ENCODE measurements at regions not wholly inside any gene's neighbourhood (a gene's known extent, or its start where the extent isn't known, plus 50 kb on each side); places are given as distances from the start of the nearest gene placed in this dataset.

DNA sequence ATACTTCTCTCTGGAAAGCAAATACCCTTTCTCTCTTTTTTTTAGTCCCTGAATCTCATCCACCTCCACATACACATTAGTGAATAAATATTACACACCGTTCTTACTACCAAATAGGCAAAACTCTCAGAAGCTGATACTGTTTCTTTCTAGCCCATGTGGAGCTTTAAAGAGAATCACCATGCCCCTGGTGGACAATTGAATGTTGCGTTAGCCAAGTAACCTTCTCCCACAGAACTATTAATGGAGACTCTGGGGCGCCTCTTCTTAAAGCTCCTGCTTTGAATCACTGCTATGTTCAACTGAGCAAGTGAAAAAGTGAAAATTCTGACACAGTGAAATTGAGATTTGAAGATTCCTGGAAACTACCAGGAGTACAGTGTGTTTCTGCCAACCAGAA lies 522.8 kb upstream of the CDH7 start:
- no peak overlapping the region for H3K4me3 ChIP-seq (ENCODE audit: low read depth, low read length)
- TF ChIP-seq, protein P1, sequence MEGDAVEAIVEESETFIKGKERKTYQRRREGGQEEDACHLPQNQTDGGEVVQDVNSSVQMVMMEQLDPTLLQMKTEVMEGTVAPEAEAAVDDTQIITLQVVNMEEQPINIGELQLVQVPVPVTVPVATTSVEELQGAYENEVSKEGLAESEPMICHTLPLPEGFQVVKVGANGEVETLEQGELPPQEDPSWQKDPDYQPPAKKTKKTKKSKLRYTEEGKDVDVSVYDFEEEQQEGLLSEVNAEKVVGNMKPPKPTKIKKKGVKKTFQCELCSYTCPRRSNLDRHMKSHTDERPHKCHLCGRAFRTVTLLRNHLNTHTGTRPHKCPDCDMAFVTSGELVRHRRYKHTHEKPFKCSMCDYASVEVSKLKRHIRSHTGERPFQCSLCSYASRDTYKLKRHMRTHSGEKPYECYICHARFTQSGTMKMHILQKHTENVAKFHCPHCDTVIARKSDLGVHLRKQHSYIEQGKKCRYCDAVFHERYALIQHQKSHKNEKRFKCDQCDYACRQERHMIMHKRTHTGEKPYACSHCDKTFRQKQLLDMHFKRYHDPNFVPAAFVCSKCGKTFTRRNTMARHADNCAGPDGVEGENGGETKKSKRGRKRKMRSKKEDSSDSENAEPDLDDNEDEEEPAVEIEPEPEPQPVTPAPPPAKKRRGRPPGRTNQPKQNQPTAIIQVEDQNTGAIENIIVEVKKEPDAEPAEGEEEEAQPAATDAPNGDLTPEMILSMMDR (conservative IDR thresholded peaks at IDR 0.05; ENCODE audit: low read depth, low read length), result no peak
- no peak for DNase-seq (ENCODE audit: low read depth)

DNA sequence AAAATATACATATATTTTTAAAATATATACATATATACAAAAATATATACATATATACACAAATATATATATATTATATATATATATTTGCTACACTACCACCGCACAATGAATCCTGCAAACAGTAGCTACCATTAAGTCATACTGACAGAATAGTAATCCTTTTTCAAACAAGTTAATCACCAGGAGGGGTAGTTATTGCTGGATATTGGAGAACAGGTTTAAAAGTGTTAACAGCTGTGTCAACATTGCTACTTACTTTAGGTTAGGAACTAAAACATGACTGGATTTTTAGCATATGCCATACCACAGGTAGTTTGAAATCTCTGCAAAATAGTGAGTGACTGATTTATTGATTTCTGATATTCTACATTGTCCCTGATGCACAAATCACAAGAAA lies 529.1 kb upstream of the CDH7 start:
- TF ChIP-seq, protein P1 (conservative IDR thresholded peaks at IDR 0.05; ENCODE audit: low read depth, low read length), result no peak
- no peak overlapping the region for H3K4me3 ChIP-seq (ENCODE audit: low read depth, low read length)
- no peak for DNase-seq (ENCODE audit: low read depth)

DNA sequence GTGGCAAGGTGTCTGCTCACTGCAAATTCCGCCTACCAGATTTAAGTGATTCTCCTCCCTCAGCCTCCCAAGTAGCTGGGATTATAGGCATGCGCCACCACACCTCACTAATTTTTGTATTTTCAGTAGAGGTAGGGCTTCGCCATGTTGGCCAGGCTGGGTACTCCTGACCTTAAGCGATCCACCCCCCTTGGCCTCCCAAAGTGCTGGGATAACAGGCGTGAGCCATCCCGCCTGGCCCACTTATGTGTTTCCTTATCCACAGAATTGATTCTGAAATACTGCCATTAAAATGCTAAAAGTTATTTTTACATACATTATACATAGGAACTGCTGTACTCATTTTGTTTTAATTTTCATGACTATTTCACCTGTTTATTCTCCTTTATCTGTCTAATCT lies 529.7 kb upstream of the CDH7 start:
- H3K4me3 ChIP-seq (ENCODE audit: low read depth, low read length), result no peak overlapping the region
- TF ChIP-seq, protein P1 (conservative IDR thresholded peaks at IDR 0.05; ENCODE audit: low read depth, low read length), result no peak
- DNase-seq (ENCODE audit: low read depth), result no peak

- TF ChIP-seq, protein P1 (conservative IDR thresholded peaks at IDR 0.05; ENCODE audit: low read depth, low read length), result no peak
- no peak overlapping the region for H3K4me3 ChIP-seq (ENCODE audit: low read depth, low read length)
- no peak for DNase-seq (ENCODE audit: low read depth)
Observed at GRCh38 chr18:65215865-65216466, 534.8 kb upstream of the CDH7 start.

DNA sequence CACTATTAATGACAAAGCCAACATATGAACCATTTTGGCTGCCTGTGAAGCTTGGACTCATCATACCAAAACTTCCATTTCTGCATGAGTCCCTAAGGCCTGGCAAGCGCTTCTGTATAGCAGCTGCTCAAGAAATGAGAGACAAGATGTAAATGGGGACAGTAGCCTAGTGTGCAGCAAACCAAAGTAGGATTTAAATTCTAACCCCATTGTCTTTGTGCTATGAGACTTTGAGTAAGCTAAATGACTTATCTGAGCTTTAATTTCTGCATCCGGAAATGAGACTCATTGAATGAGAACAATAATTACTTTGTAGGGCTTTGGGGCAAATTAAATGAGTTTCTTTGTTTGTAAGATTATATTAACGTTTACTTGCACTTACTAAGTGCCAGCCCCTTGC lies 536.4 kb upstream of the CDH7 start:
- DNase-seq (ENCODE audit: low read depth), result no peak
- TF ChIP-seq, protein P1 (conservative IDR thresholded peaks at IDR 0.05; ENCODE audit: low read depth, low read length), result no peak

DNA sequence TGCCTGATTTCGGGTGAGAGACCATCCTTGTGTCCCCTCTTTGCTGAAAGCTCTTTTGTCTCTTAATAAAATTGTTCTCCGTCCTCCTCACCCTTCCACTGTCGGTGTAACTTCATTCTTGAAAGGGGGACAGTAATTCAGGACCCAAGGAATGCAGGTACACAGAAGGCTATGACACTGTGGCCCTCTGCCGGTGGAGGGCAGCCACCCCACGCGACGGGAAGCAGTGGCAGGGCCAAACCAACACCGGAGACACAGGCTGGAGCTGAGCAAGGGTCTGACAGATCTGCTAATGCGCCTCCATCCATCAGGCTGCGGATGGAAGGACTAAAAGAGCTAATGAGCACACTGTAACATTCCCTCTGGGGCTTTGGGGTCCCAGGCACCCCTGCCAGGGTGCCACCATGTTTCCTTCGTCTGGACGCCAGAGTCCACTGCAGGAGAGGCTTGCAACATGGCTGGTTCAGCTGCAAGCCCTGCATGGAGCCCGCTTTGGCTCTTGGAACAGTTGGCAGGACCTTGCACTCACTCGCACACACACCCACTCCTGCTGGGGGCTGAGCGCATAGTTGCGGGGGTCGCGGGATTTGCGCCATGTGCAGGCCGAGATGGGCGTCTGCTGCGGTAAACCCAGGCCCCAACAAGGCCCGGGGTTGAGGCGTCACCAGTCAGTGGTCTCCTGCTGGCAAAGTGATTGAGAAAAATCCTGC lies 544.1 kb upstream of the CDH7 start:
- no peak for DNase-seq (ENCODE audit: low read depth)
- TF ChIP-seq, protein P1 (conservative IDR thresholded peaks at IDR 0.05; ENCODE audit: low read depth, low read length), result no peak
- no peak overlapping the region for H3K4me3 ChIP-seq (ENCODE audit: low read depth, low read length)

More for the DNA sequence above, 536.4 kb upstream of the CDH7 start:
- no peak overlapping the region for H3K4me3 ChIP-seq (ENCODE audit: low read depth, low read length)

DNA sequence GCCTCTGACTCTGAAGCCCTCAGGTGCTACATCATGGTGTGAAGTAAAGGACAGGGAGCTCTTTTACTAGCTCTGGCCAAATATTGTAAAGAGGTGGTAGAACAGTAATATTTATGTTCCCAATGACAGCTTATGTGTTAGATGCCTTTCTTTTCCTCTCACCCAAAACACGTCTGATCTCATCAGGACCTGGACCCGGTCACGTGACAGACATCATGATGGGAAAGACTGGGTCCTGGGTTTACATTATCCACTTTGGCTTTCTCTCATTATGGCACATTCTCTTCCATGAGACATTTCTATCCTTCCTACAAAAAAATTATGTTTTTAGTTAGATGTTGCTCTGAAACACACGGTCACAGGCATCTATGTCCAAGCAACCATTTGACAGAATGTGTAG lies 548.7 kb upstream of the CDH7 start:
- no peak overlapping the region for H3K4me3 ChIP-seq (ENCODE audit: low read depth, low read length)
- TF ChIP-seq, protein P1 (conservative IDR thresholded peaks at IDR 0.05; ENCODE audit: low read depth, low read length), result no peak
- no peak for DNase-seq (ENCODE audit: low read depth)

Measured in choroid plexus epithelial cell (primary cell).